ENCODE measurements at regions not wholly inside any gene's neighbourhood (a gene's known extent, or its start where the extent isn't known, plus 50 kb on each side); places are given as distances from the start of the nearest gene placed in this dataset.

GRCh38 chr10:94198324-94198723 lies 164.4 kb downstream of the NOC3L start:
- no peak for DNase-seq

GRCh38 chr10:94199565-94199964 lies 163.2 kb downstream of the NOC3L start:
- DNase-seq: no peak

- DNase-seq: no peak
Measured at GRCh38 chr10:94200146-94200837, 162.4 kb downstream of the NOC3L start.

- no peak for DNase-seq
Measured at GRCh38 chr10:94205396-94205831, 157.3 kb downstream of the NOC3L start.

GRCh38 chr10:94206176-94206575 lies 156.6 kb downstream of the NOC3L start:
- no peak for DNase-seq

- DNase-seq: no peak
Measured at GRCh38 chr10:94208315-94208714, 154.4 kb downstream of the NOC3L start.

GRCh38 chr10:94210440-94211168 lies 152.1 kb downstream of the NOC3L start:
- DNase-seq: no peak

- DNase-seq: no peak
Measured at GRCh38 chr10:94211169-94211510, 151.6 kb downstream of the NOC3L start.

GRCh38 chr10:94213001-94213530 lies 149.7 kb downstream of the NOC3L start:
- no peak for DNase-seq

GRCh38 chr10:94213980-94214379 lies 148.8 kb downstream of the NOC3L start:
- no peak for DNase-seq

- DNase-seq: no peak
Measured at GRCh38 chr10:94214481-94214893, 148.3 kb downstream of the NOC3L start.

- no peak for DNase-seq
Measured at GRCh38 chr10:94216201-94216600, 146.5 kb downstream of the NOC3L start.

GRCh38 chr10:94217411-94217810 lies 145.3 kb downstream of the NOC3L start:
- DNase-seq: no peak

GRCh38 chr10:94218493-94219183 lies 144.1 kb downstream of the NOC3L start:
- DNase-seq: no peak

GRCh38 chr10:94219829-94220228 lies 142.9 kb downstream of the NOC3L start:
- DNase-seq: no peak

GRCh38 chr10:94220717-94221116 lies 142.0 kb downstream of the NOC3L start:
- DNase-seq: no peak

- no peak for DNase-seq
Measured at GRCh38 chr10:94223702-94224370, 138.9 kb downstream of the NOC3L start.

GRCh38 chr10:94224656-94225055 lies 138.1 kb downstream of the NOC3L start:
- DNase-seq: no peak

- no peak for DNase-seq
Measured at GRCh38 chr10:94225589-94225988, 137.2 kb downstream of the NOC3L start.

- no peak for DNase-seq
Measured at GRCh38 chr10:94230134-94230785, 132.5 kb downstream of the NOC3L start.

- no peak for DNase-seq
Measured at GRCh38 chr10:94232711-94233383, 129.9 kb downstream of the NOC3L start.

- DNase-seq: no peak
Measured at GRCh38 chr10:94235461-94235860, 127.3 kb downstream of the NOC3L start.
